Glomerular visceral epithelial cell (primary cell): ENCODE measurements at regions not wholly inside any gene's neighbourhood (a gene's known extent, or its start where the extent isn't known, plus 50 kb on each side); places are given as distances from the start of the nearest gene placed in this dataset.
"Not testable (repeated sequence)": the region's sequence is repeated elsewhere in the genome, so short reads cannot be mapped to it uniquely, and the experiment has no call there.

ENCODE experiments used
- DNase-seq: peaks from one replicate; pipeline ENCODE4 v3.0.0-alpha.2; 2016; ENCODE audit errors: extremely low spot score

DNA sequence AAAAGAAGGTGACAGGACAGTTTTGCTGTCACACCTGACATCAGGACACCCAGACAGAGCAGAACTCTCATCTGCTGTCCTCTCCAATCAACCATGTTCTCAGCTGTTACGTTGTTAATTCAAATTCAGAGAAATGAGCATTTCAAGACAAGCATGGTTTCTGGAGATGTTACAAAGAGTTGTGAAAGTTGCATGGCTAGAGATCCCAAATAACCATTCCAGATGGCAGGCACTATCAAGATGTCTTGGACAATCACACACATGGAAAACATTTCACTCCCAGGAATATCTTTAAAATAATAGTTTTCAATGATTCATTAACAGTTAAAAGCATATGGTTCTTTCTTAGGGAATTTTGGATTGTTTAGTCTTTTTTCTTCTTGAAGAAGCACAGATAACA is 533.1 kb downstream of the AGTPBP1 start:
- DNase-seq: no peak

DNA sequence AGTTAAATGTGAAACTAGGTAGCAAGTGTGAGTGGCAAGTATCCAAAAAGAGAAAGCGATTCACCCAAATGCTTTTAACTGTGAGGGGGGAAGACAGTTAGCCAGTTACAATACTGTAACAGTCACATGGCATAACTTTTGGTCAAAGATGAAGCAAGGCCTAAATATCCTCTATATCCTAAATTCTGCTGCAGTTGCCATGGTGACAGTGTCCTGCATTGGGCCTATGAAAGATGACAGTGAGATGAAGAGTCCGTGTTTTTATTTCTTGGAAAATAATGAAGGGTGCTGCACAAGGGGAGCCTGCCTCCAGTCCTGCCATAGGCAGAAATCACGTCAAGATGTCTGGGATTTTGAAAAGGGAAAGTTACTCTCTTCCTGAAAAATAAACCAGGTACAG is 534.6 kb downstream of the NTRK2 start:
- no peak for DNase-seq

GRCh38 chr9:85202596-85202995 is 533.1 kb downstream of the NTRK2 start:
- DNase-seq: no peak

DNA sequence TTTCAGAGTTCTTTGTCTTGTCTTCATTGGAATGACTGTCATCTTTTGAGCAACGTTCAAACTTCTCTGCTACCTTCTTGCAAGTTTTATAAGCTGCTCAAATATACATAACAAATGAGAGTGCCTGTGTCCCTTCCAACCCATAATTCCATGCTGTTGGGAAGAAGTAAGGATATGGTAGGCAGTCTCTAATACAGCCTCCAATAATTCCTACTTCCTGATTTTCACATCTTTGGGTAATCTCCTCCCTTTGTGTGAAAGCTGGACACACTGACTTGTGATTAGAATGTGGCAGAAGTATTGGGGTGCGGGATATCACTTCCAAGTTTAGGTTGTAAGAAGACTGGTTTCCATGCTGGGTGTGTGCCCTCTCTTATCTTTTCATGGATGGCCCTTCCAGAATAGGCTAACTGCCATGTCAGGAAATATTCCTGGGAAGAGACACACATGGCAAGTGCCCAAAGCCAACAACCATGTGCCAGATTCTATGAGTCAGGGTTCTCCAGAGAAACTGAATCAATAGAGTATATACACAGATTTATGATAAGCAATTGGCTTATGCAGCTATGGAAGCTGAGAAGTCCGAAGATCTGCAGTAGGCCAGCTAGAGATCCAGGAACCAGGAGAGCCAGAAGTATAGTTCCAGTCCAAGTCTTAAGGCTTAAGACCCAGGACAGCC is 531.3 kb downstream of the NTRK2 start:
- DNase-seq: no peak

DNA sequence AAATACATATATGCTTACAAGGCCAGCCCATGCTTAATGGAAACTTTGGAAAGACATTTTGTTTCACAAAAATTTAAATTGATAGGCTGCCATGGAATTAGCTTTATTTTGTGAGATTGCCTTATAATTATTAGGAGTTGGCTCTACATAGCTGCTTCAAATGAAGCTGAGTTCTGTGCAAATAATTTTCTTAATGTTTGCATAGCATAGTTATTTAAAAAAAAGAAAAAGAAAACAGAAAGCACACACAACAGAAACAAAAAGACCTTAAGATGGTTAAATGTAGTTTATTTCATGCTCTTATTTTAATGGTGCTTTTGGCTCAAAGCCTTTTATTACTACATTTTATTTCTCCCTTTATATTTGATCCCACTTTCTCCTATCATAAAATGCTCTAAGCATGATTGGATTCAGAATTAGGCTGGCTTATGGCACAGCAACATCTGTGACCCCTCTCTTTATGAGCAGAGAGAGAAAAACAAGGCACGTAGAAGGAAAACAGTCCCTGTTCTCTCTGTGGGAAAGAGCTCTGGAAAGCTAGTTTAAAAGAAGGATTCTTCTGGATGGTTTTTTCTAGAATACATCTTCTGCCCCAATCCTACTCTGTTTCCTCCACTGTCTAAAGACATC is 530.5 kb downstream of the NTRK2 start:
- no peak for DNase-seq

- DNase-seq: no peak
These were observed 523.2 kb downstream of the NTRK2 start for GRCh38 chr9:85192750-85193149.

DNA sequence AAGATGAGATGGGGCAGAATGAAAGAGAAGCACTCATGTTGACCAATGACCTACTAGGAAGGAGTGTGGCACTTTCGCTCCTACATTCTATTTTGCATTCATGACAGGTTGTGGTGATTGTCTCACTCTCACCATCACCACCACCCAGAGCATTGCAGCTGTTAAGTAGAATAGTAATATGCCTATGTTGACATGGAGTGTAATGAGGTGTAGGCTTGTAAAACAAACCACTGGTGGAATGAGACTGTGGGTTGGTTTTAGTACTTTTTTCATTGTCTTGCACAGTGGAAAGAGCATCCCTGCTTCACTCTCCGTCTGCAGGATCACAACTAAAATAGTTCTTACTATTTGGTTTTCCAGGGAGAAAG is 516.7 kb downstream of the NTRK2 start:
- no peak for DNase-seq

DNA sequence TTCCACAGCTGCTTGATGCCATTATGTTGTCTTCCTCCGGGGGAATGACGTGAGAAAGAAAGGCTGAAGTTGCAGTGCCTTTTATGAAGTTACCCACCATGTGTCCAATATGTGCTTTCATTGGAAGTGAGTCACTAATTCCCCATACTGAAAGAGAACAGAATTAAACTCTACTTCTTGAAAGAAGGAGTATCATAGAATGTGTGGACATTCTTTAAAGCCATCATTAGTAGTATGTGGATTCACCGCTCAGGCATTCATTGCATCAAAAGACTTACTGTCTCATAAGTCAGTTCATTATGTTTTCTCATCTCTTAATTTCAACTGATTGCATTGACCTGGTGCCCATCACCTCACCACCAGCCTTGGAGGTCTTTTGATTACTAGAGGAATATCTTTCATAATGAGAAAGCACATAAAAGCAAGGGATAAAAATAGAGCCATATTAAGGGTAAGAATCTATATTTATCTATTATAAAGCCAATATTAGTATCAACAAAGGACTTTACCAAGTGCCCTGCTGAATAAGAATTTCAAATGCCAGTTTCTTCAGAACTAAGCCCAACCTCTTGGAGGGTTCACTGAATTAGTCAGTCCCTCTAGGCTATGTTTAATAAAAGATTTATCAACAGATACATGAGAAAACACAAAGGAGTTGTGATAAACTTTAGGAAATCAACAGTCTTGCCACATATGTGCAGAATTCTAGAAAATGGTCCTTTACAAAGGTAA is 516.1 kb downstream of the NTRK2 start:
- no peak for DNase-seq

DNA sequence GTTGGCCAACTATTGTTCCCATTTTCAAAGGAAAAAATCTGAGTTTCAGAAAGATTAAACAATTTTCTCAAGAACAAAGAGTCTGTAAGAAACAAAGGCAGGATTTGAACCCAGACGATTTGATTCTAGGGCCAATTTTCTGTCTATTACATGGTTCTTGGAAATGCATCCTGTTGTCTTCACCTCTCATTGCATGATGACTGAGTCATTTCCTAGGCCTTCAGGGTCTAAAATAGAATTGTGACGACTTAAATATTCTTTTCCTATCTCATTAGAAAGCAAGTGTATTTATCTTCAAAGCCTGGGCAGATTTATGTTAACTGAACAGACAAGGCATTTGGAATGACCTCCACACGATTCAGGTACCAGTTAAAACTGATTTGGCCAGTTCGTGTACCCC is 512.9 kb downstream of the NTRK2 start:
- DNase-seq: no peak

- no peak for DNase-seq
These were observed 508.9 kb downstream of the NTRK2 start for GRCh38 chr9:85178474-85178873.

GRCh38 chr9:85173967-85174366 is 504.4 kb downstream of the NTRK2 start:
- no peak for DNase-seq

GRCh38 chr9:85172001-85172978 is 502.8 kb downstream of the NTRK2 start:
- no peak for DNase-seq

- no peak for DNase-seq
These were observed 501.6 kb downstream of the NTRK2 start for GRCh38 chr9:85171163-85171562.

DNA sequence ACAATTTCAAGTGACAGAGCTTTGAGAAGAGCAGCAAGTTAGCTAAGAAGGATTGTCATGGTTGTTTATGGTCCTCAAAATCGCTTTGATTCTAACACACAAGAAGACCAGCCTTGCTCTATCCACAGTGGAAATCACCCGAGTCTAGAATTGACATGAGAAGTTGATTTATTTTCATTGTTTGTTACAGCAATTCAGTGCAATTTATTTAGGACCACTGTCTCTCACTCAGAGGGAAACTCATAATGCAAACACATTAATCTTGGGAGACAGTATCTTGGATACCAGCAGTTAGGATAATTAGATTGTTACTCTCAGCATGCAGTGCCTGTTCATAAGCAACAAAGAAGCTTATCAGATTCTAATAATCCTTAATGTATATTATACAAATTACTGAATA is 498.9 kb downstream of the NTRK2 start:
- no peak for DNase-seq

GRCh38 chr9:85167146-85167545 is 497.6 kb downstream of the NTRK2 start:
- DNase-seq: no peak

DNA sequence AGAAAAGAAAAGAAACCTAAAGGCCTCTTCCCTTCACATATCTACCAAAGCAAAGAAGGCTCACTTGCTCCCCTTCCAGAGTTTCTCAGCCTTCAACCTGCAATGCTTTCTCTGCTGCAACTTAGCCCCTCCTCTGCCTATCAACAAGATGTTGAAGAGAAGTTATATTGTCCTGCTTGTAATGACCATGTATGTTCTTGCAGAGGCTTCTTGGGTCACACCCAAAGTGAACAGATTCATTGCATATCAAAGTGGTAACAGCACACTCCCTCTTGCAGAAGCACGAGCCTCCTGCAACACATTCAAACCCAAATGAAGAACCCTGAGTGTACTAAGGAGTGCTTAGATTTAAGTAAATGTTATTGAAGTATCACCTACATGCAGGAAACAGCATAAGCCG is 494.3 kb downstream of the NTRK2 start:
- DNase-seq: no peak

DNA sequence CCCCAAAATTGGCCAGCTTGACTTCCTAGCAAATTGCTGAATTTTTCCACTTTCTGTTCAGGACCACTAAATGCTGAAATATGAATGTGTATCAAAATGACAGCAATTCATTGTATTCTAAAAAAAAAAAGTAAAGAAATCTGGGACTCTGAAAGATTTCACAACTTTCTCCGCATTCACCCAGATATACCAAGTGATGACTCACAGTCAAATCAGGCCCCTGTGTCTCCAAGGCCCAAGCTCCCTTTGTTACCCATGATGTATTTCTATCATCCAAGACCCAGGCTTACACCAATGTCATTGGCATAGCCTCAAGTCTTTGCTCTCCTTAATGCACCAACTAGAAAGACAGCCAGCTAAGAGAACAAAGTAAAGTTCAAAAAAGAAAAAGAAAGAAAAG is 493.9 kb downstream of the NTRK2 start:
- no peak for DNase-seq

GRCh38 chr9:85162822-85163221 is 493.3 kb downstream of the NTRK2 start:
- DNase-seq: no peak

GRCh38 chr9:85160944-85161343 is 491.4 kb downstream of the NTRK2 start:
- not testable (repeated sequence) for DNase-seq

DNA sequence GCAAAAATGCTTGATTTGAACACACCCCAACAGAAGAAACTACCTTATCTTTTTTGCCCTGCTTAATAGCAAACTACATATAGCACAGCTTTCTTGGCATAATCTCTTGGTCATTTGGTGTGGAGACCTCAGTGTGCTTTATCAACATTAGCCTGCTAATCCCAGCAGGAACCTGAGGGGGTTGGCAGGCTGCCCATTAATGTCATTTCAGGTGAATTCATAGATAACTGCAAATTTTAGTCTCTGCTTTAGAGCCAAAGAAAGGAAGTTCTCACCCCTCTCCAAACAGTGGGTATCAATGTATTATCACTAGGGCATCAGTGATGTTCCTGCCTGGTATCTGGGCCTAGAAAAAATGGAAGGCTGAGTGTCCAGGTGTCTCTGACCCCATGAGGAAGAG is 489.0 kb downstream of the NTRK2 start:
- no peak for DNase-seq

GRCh38 chr9:85157772-85158171 is 488.2 kb downstream of the NTRK2 start:
- DNase-seq: no peak

- DNase-seq: no peak
These were observed 487.1 kb downstream of the NTRK2 start for GRCh38 chr9:85156652-85157051.
